ENCODE measurements at regions not wholly inside any gene's neighbourhood (a gene's known extent, or its start where the extent isn't known, plus 50 kb on each side); places are given as distances from the start of the nearest gene placed in this dataset.

- TF ChIP-seq SKIL (IDR thresholded peaks at IDR 0.05; ENCODE audit: low read depth, poor library complexity, severe bottlenecking) (peak; percentile 80), SIX5 (IDR thresholded peaks at IDR 0.05; ENCODE audit: low read depth, low read length, severe bottlenecking) (no peak), EGR1 (IDR thresholded peaks at IDR 0.05; ENCODE audit: borderline replicate concordance in 1 of 2, low read depth in 2 of 2, low read length in 2 of 2) (no peak), DPF2 (IDR thresholded peaks at IDR 0.05) (peak; percentile 83), SIN3A (IDR thresholded peaks at IDR 0.05; ENCODE audit: low read depth, low read length) (no peak), FOXM1 (IDR thresholded peaks at IDR 0.05; ENCODE audit: low read depth, low read length) (peak; percentile 80; the same call in 1 of the 2 replicates), ZBTB40 (IDR thresholded peaks at IDR 0.05; ENCODE audit: borderline replicate concordance) (no peak), CBX3 (IDR thresholded peaks at IDR 0.05; ENCODE audit: borderline replicate concordance, low read depth) (no peak), CREM (IDR thresholded peaks at IDR 0.05; ENCODE audit: low read depth) (no peak), LARP7 (IDR thresholded peaks at IDR 0.05) (no peak), POLR2AphosphoS5 (IDR thresholded peaks at IDR 0.05; ENCODE audit: low read length) (peak; percentile 43; the same call in 1 of the 2 replicates), SMARCA5 (IDR thresholded peaks at IDR 0.05) (no peak), RCOR1 (conservative IDR thresholded peaks at IDR 0.05; ENCODE audit: low read depth, low read length) (no peak), HCFC1 (IDR thresholded peaks at IDR 0.05; ENCODE audit: low read length) (no peak), ATF3 (IDR thresholded peaks at IDR 0.05; ENCODE audit: borderline replicate concordance, extremely low read depth, low read depth, low read length) (no peak), SUZ12 (IDR thresholded peaks at IDR 0.05; ENCODE audit: unreplicated experiment) (no peak), CBFB (IDR thresholded peaks at IDR 0.05; ENCODE audit: low read depth) (peak; percentile 90), MTA3 (IDR thresholded peaks at IDR 0.05; ENCODE audit: borderline replicate concordance, low read length) (peak; percentile 83; the same call in 1 of the 2 replicates), MXI1 (IDR thresholded peaks at IDR 0.05; ENCODE audit: low read depth, low read length) (no peak), IKZF2 (IDR thresholded peaks at IDR 0.05) (peak; percentile 86 to 87; a peak in 3 of 4 replicates), IRF3 (IDR thresholded peaks at IDR 0.05) (no peak), ATF7 (IDR thresholded peaks at IDR 0.05; ENCODE audit: low read depth) (peak; percentile 58), RUNX3 (IDR thresholded peaks at IDR 0.05; ENCODE audit: low read length) (peak; percentile 99), IRF5 (IDR thresholded peaks at IDR 0.05; ENCODE audit: borderline replicate concordance) (no peak), ASH2L (IDR thresholded peaks at IDR 0.05; ENCODE audit: borderline replicate concordance, low read depth) (no peak)
Observed at GRCh38 chr12:92462049-92462448, 240.7 kb upstream of the PLEKHG7 start (continued).

Data from GM12878 (cell line).